ENCODE measurements at regions not wholly inside any gene's neighbourhood (a gene's known extent, or its start where the extent isn't known, plus 50 kb on each side); places are given as distances from the start of the nearest gene placed in this dataset.
"Not testable (repeated sequence)": the region's sequence is repeated elsewhere in the genome, so short reads cannot be mapped to it uniquely, and the experiment has no call there.

DNA sequence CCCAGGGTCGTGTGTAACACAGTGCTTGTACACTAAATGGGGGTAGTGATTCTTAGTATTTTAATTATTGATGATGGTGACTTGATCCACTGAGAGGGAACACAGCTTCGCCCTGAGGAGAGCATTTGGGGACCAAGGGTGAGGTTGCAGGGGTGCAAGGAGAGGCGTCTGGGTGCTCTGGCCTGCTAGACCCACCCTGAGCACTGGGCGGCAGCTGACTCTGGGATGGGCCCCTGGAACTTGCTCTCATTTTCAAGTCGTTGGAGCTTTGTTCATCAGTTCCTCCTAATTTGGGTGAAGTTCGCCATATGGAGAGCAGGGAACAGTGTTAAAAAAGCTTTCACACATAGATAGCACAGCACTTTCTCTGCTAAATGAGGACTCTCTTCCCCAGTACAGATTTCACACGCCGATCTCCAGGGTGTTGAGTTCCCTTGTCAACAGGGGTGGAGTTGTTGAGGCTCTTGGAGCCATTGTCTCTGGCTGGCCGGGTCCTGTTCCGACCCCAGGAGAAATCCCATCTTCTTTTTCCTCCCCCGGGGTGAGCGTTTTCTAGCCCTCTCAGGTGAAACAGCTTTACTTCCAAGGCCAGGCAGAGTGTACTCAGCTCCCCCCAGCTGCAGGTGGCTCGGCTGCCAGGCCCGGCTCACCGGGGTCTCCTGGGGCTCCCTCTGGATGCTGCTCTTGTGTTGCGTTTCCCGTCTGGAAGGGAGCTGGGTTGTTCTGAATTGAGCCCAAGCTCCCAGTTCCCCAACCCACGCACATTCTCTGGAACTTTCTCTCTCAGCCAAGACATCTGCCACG is 367.4 kb downstream of the RPS6KC1 start:
- TF ChIP-seq, protein P1, sequence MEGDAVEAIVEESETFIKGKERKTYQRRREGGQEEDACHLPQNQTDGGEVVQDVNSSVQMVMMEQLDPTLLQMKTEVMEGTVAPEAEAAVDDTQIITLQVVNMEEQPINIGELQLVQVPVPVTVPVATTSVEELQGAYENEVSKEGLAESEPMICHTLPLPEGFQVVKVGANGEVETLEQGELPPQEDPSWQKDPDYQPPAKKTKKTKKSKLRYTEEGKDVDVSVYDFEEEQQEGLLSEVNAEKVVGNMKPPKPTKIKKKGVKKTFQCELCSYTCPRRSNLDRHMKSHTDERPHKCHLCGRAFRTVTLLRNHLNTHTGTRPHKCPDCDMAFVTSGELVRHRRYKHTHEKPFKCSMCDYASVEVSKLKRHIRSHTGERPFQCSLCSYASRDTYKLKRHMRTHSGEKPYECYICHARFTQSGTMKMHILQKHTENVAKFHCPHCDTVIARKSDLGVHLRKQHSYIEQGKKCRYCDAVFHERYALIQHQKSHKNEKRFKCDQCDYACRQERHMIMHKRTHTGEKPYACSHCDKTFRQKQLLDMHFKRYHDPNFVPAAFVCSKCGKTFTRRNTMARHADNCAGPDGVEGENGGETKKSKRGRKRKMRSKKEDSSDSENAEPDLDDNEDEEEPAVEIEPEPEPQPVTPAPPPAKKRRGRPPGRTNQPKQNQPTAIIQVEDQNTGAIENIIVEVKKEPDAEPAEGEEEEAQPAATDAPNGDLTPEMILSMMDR (IDR thresholded peaks at IDR 0.05; ENCODE audit: insufficient read depth, low read depth, low read length) = no peak
- DNase-seq (ENCODE audit: low read depth) = no peak
- no peak overlapping the region for H3K4me3 ChIP-seq (ENCODE audit: low read depth, low read length)

DNA sequence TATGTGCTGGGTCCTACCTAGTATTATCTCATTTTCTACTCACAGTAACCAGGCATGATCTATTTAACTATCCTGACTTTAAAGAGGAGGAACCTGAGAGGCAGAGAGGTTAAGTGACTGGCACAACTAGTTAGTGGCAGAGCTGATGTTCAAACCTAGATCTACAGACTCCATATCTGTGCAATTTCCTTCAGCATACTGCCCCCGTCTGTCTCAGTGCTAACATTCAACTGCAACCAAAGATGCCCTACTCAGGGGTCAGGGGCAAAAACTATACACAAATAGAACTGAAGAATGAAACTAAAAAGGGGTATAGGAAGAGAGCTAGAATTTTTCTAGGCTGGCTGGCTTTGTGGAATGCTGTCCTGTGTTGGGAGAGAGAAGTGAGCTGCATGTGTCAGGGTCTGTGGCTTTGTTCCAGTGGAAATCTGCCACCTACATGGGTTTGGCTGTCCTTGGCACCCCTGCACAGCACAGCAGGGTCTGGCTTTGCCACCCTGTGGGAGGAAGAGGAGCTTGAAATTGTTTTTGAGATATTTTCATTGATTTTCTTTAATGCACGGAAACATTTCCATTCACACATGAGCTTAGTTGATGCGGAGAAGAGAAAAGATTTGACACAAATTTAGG is 368.5 kb downstream of the RPS6KC1 start:
- TF ChIP-seq, protein P1 (IDR thresholded peaks at IDR 0.05; ENCODE audit: insufficient read depth, low read depth, low read length) = no peak
- DNase-seq (ENCODE audit: low read depth) = no peak

DNA sequence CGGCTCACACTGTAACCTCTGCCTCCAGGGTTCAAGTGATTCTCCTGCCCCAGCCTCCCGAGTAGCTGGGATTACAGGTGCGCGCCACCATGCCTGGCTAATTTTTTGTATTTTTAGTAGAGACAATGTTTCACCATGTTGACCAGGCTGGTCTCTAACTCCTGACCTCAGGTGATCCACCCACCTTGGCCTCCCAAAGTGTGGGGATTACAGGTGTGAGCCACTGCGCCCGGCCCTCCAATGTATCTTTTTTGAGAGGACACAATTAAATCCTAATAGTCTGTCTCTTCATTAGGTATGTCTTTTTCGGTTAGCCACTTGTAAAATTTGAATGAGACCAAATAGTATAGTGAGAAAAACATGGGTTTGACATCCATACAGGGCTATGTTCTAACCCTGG is 370.1 kb downstream of the RPS6KC1 start:
- not testable (repeated sequence) for H3K4me3 ChIP-seq (ENCODE audit: low read depth, low read length); DNase-seq (ENCODE audit: low read depth)

More for the DNA sequence above, 368.5 kb downstream of the RPS6KC1 start:
- no peak overlapping the region for H3K4me3 ChIP-seq (ENCODE audit: low read depth, low read length)

DNA sequence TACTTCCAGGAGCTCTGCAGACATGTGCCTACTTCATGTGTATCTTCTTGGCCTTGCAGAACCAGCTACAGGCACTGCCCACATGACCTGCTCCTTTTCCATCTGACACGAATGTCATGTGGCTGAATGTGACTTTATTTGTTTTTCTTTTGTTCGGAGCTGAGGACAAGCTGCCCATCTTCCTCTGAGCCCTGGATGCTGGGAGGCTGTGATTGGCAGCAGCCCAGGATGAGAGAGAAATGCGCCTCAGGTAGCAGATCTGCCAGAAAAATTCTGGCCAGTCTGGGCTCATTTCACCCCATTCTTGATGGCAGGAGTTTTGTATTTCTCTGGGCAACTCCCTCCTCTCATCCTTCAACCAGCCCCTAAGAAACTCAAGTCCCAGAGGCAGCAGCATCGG is 372.0 kb downstream of the RPS6KC1 start:
- TF ChIP-seq, protein P1 (IDR thresholded peaks at IDR 0.05; ENCODE audit: insufficient read depth, low read depth, low read length) = no peak
- DNase-seq (ENCODE audit: low read depth) = no peak
- H3K4me3 ChIP-seq (ENCODE audit: low read depth, low read length) = no peak overlapping the region

DNA sequence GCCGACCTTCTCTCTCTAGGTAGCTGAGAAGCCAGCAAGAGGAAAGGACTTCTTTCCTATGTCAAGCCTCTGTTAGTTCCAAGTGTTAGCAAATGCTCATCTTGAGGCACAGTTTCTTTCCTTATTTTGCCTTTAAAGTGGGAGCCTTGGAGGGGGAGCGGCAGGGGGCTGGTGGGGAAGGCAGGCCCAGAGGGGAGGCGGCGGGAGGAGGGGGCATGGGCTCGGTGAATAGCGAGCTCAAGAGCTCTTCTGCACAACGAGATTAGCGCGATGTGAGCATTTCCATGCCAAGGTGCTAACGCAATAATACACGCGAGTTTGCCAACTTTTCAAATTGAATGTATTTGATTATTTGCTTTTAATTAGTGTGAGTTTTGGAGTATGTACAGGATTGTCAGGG is 372.6 kb downstream of the RPS6KC1 start:
- no peak overlapping the region for H3K4me3 ChIP-seq (ENCODE audit: low read depth, low read length)
- no peak for DNase-seq (ENCODE audit: low read depth)
- TF ChIP-seq, protein P1 (IDR thresholded peaks at IDR 0.05; ENCODE audit: insufficient read depth, low read depth, low read length) = no peak

DNA sequence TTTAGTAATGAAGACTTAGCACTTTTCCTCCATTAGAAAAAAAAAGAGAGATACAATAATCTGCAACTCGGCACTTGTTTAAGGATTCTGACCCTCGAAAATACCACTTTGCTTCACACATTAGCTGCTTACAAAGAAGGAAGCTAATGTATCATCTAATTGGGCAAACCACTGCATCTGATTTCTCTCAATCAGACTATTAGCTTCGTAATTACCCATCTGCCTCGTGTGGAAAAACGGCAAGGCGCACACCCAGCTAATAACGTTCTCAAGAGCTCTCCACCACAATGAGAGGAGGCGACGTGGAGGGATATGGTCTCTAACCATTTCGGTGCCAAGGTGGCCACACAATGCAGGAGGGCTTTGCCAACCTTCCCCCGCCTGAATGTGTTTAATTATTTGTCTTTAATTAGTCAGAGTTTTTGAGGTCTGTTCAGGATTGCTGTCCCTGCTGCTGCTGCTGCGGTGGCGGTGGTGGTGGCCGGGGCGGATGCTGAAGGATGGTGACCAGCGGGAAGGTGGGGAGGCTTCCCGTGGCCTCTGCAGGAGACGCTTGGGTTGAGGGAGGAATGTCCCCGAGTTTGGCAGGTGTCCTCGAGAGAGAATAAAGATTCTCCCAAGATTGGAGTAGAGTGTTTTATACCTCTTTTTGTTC is 374.5 kb downstream of the RPS6KC1 start:
- DNase-seq (ENCODE audit: low read depth) = no peak
- H3K4me3 ChIP-seq (ENCODE audit: low read depth, low read length) = no peak overlapping the region
- TF ChIP-seq, protein P1 (IDR thresholded peaks at IDR 0.05; ENCODE audit: insufficient read depth, low read depth, low read length) = no peak

DNA sequence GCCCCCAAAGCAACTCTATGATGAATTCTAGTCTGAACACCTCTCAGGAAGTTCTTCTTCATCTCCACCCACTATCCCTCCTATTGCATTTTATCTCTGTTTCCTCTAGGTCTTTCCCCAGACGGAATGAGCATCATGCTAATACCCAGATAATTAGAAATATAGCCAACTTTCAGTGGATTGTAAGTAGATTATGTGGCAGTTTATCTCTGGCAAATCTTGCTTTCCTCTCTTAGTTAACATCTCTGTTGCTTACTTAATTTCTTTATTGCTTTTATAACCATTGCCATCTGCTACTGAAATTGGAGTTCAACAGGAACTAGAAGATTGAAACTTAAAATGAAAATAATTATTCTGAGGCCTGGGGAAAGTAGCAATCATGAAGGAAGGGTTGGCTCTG is 378.6 kb downstream of the RPS6KC1 start:
- TF ChIP-seq, protein P1 (IDR thresholded peaks at IDR 0.05; ENCODE audit: insufficient read depth, low read depth, low read length) = no peak
- no peak for DNase-seq (ENCODE audit: low read depth)
- no peak overlapping the region for H3K4me3 ChIP-seq (ENCODE audit: low read depth, low read length)
